ENCODE measurements at regions not wholly inside any gene's neighbourhood (a gene's known extent, or its start where the extent isn't known, plus 50 kb on each side); places are given as distances from the start of the nearest gene placed in this dataset.

DNA sequence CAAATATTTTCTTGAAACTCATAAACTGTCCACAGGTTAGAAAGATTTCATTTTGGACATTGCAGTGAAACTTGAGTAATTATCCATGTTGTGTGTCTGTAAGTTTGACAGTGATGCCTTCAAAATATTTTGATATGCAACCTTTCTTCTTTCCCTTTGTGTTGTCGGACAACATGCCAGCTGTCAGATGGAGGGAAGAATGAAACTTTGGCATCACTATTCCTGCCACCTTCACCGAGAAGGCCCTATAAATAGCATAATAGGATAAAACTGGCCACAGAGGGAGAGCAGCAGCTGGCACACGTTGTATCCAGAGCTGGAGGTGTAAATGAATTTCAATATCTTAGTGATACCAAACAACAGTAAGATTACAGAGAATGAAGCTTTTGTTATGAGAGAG is 436.7 kb upstream of the CFAP20DC start:
- DNase-seq (ENCODE audit: extremely low spot score), result no peak
- no peak for TF ChIP-seq FOXA1 (IDR thresholded peaks at IDR 0.05)
- TF ChIP-seq BHLHE40 (IDR thresholded peaks at IDR 0.05; ENCODE audit: borderline replicate concordance), result no peak
- TF ChIP-seq SUZ12 (IDR thresholded peaks at IDR 0.05), result no peak
- TF ChIP-seq HDGF (IDR thresholded peaks at IDR 0.05; ENCODE audit: borderline replicate concordance), result no peak
- TF ChIP-seq NFRKB (IDR thresholded peaks at IDR 0.05), result no peak
- TF ChIP-seq CTBP1 (IDR thresholded peaks at IDR 0.05; ENCODE audit: borderline replicate concordance), result no peak
- TF ChIP-seq FOXM1 (IDR thresholded peaks at IDR 0.05; ENCODE audit: borderline replicate concordance), result no peak
- TF ChIP-seq ARNT (IDR thresholded peaks at IDR 0.05), result no peak
- ChIA-PET CTCF (no interaction called here), POLR2A (no interaction called here)

DNA sequence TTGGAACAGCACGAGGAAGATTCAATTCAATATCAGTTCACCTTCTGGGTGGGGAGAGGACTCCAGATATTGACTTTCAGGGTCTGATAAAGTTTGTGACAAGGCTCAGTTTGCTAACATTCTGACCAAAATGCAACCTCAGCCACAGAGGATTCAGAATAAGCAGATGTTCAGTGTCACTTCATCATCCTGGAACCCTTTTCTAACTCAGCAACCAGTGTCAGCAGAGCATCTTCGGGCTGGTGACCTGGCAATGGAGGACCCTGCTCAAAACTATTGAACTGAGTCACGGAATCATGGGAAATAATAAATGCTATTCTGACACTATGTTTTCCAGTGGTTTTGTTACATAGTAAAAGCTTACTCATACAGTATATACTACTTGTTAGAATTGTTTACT is 433.4 kb upstream of the CFAP20DC start:
- CTCF ChIA-PET, result no interaction called here
- TF ChIP-seq, protein P1, sequence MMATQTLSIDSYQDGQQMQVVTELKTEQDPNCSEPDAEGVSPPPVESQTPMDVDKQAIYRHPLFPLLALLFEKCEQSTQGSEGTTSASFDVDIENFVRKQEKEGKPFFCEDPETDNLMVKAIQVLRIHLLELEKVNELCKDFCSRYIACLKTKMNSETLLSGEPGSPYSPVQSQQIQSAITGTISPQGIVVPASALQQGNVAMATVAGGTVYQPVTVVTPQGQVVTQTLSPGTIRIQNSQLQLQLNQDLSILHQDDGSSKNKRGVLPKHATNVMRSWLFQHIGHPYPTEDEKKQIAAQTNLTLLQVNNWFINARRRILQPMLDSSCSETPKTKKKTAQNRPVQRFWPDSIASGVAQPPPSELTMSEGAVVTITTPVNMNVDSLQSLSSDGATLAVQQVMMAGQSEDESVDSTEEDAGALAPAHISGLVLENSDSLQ (IDR thresholded peaks at IDR 0.05), result no peak
- TF ChIP-seq LEF1 (IDR thresholded peaks at IDR 0.05; ENCODE audit: borderline replicate concordance), result no peak
- no peak for TF ChIP-seq BHLHE40 (IDR thresholded peaks at IDR 0.05; ENCODE audit: borderline replicate concordance)
- no peak for TF ChIP-seq CTBP1 (IDR thresholded peaks at IDR 0.05; ENCODE audit: borderline replicate concordance)
- TF ChIP-seq ARNT (IDR thresholded peaks at IDR 0.05), result no peak
- TF ChIP-seq SUZ12 (IDR thresholded peaks at IDR 0.05), result no peak
- TF ChIP-seq ZNF384 (IDR thresholded peaks at IDR 0.05), result no peak
- TF ChIP-seq FOXA1 (IDR thresholded peaks at IDR 0.05), result no peak
- POLR2A ChIA-PET, result no interaction called here
- no peak for DNase-seq (ENCODE audit: extremely low spot score)

DNA sequence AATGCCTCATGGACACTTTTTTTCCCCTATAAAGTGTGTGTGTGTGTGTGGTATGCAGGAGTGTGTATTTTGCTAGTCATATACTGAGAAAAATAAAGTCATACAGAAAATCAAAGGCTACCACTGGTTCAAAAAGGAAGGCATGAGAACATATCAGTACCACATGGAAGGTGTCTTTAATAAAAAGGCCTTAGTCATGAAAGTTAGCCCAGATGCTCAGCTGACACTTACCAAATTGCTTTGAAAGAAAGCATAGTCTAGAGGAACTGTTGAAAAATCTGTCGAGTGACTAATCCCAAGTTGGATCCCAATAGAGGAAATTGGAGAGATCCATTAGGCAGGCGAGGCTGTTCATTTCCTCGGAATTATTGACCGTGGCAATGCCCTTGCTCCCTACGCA is 432.9 kb upstream of the CFAP20DC start:
- no peak for DNase-seq (ENCODE audit: extremely low spot score)
- ChIA-PET POLR2A (no interaction called here), CTCF (no interaction called here)
- TF ChIP-seq FOXK2 (IDR thresholded peaks at IDR 0.05) (no peak), SP1 (IDR thresholded peaks at IDR 0.05) (no peak), ARNT (IDR thresholded peaks at IDR 0.05) (no peak), CTBP1 (IDR thresholded peaks at IDR 0.05; ENCODE audit: borderline replicate concordance) (no peak)

DNA sequence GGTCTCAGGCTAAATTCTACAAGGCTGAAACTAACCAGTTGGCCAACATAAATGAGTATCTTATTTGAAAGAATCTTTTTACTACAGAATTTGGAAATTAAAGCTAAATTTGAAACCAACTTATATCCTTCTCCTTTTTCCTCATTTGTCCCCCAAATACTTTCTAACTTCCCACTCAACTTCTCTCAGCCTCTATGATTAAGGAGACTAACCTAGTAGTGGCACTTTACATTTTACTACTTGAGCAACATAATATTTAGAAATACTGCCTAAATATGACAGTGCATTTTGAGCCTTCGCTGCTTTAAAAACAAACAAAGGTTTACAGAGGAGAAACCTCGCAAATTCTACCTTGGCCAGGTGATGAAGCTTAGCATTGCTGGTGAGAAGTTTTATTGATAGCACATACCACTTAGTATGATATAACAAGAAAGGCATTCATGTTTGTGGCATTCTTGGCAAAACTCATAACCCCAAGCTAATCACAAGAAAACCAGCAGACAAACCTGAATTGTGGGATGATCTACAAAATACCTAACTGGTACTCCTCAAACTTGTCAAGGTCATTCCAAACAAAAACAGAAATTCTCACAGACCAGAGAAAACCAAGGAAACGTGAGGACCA is 432.1 kb upstream of the CFAP20DC start:
- POLR2A ChIA-PET, result no interaction called here
- TF ChIP-seq SP1 (IDR thresholded peaks at IDR 0.05), result no peak
- no peak for TF ChIP-seq BHLHE40 (IDR thresholded peaks at IDR 0.05; ENCODE audit: borderline replicate concordance)
- TF ChIP-seq CTBP1 (IDR thresholded peaks at IDR 0.05; ENCODE audit: borderline replicate concordance), result no peak
- TF ChIP-seq ZNF384 (IDR thresholded peaks at IDR 0.05), result no peak

DNA sequence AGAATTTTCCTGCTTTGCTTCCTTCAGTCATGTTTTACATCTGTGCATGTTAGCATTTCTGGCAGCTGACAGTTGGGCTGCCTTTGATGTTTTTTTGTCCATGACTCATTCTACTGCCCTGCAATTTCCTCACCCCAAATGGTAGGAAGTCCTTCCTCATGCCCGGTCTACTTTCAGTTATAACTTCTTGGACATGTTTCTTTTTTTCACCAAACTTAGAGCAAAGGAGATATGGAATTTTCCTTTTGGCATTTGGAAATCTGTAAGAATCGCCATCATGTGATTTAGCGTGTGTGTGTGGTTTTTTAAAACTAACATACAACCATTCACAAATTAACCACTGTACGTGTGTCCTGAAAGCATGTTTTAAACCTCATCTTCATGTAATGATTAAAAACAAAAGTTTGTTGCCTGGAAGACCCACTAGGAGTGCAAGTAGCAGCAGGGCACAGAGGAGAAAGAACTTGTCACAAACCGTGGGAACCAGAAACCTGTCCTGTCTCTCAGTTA is 430.7 kb upstream of the CFAP20DC start:
- ChIA-PET POLR2A (no interaction called here), CTCF (no interaction called here)
- no peak for DNase-seq (ENCODE audit: extremely low spot score)

More for the DNA sequence above, 432.1 kb upstream of the CFAP20DC start:
- CTCF ChIA-PET, result no interaction called here
- no peak for DNase-seq (ENCODE audit: extremely low spot score)

DNA sequence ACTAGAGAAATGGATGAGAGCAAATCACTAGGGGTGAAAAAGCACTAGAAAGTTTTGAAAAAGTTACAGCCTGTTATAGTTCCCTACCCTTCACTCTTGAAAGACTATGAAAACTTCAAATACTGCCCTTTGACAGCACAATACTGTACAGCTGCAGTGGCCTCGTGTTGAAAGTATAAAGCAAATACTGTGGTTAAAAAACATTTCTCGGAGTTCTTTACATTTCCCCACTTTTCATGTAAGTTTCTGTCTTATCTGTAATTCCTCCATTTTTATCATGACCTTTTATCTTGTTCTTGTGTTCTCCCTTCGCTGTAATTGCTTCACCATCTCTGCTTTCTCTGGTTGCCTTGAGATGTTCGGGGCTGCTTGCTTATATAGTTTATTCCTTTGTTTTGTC is 423.8 kb upstream of the CFAP20DC start:
- ChIA-PET CTCF (no interaction called here), POLR2A (no interaction called here)
- no peak for DNase-seq (ENCODE audit: extremely low spot score)
- TF ChIP-seq SUZ12 (IDR thresholded peaks at IDR 0.05) (no peak), SP1 (IDR thresholded peaks at IDR 0.05) (no peak), CTBP1 (IDR thresholded peaks at IDR 0.05; ENCODE audit: borderline replicate concordance) (no peak), ELF4 (IDR thresholded peaks at IDR 0.05) (no peak)

More for the DNA sequence above, 430.7 kb upstream of the CFAP20DC start:
- TF ChIP-seq L3MBTL2 (conservative IDR thresholded peaks at IDR 0.05), result no peak
- no peak for TF ChIP-seq CTBP1 (IDR thresholded peaks at IDR 0.05; ENCODE audit: borderline replicate concordance)
- no peak for TF ChIP-seq ARNT (IDR thresholded peaks at IDR 0.05)
- no peak for TF ChIP-seq ELF4 (IDR thresholded peaks at IDR 0.05)
- TF ChIP-seq BHLHE40 (IDR thresholded peaks at IDR 0.05; ENCODE audit: borderline replicate concordance), result no peak
- no peak for TF ChIP-seq HDGF (IDR thresholded peaks at IDR 0.05; ENCODE audit: borderline replicate concordance)
- TF ChIP-seq TARDBP (IDR thresholded peaks at IDR 0.05), result no peak
- TF ChIP-seq FOXA1 (IDR thresholded peaks at IDR 0.05), result no peak
- TF ChIP-seq, protein P1 (IDR thresholded peaks at IDR 0.05), result no peak

DNA sequence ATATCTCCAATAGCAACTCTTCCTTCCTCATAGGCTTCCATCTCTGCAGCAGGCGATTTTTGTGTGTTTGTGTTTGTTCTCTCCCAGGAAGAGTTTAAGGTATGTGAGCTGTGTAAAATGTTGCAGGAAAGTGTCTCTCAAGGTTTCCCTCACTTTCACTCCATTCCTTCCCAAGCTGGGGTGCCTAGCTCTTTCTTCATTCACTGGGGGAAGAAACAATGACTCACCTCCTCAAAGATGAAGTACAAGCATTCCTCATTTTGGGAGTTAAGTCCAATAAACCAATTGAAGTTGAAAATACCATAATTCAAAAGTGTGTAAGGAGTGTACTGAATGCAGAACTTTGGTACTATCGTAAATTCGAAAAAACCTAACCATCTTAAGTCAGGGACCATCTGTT is 422.7 kb upstream of the CFAP20DC start:
- ChIA-PET CTCF (no interaction called here), POLR2A (no interaction called here)
- no peak for TF ChIP-seq SP1 (IDR thresholded peaks at IDR 0.05)
- TF ChIP-seq HDGF (IDR thresholded peaks at IDR 0.05; ENCODE audit: borderline replicate concordance), result no peak
- TF ChIP-seq CTBP1 (IDR thresholded peaks at IDR 0.05; ENCODE audit: borderline replicate concordance), result no peak
- TF ChIP-seq BHLHE40 (IDR thresholded peaks at IDR 0.05; ENCODE audit: borderline replicate concordance), result no peak
- no peak for TF ChIP-seq ZNF384 (IDR thresholded peaks at IDR 0.05)
- no peak for TF ChIP-seq SUZ12 (IDR thresholded peaks at IDR 0.05)
- TF ChIP-seq L3MBTL2 (conservative IDR thresholded peaks at IDR 0.05), result no peak
- TF ChIP-seq FOXM1 (IDR thresholded peaks at IDR 0.05; ENCODE audit: borderline replicate concordance), result no peak
- TF ChIP-seq, protein P1 (IDR thresholded peaks at IDR 0.05), result no peak
- no peak for TF ChIP-seq TARDBP (IDR thresholded peaks at IDR 0.05)
- TF ChIP-seq LEF1 (IDR thresholded peaks at IDR 0.05; ENCODE audit: borderline replicate concordance), result no peak
- TF ChIP-seq ELF4 (IDR thresholded peaks at IDR 0.05), result no peak
- no peak for TF ChIP-seq FOXA1 (IDR thresholded peaks at IDR 0.05)
- no peak for TF ChIP-seq NFRKB (IDR thresholded peaks at IDR 0.05)
- TF ChIP-seq ARNT (IDR thresholded peaks at IDR 0.05), result no peak
- no peak for TF ChIP-seq FOXK2 (IDR thresholded peaks at IDR 0.05)

More for the DNA sequence above, 422.7 kb upstream of the CFAP20DC start:
- no peak for DNase-seq (ENCODE audit: extremely low spot score)
